OCI-LY3 (cell line): ENCODE measurements at regions not wholly inside any gene's neighbourhood (a gene's known extent, or its start where the extent isn't known, plus 50 kb on each side); places are given as distances from the start of the nearest gene placed in this dataset.

ENCODE experiments used
- H2AFZ ChIP-seq: fragments of 200-600, 300-600 bp; shearing (Covaris generic); 2 replicates; pipeline ENCODE4 v1.6.0; 2014; ENCODE audit warnings: antibody characterized with exemption, low read depth, low read length
- H3K27ac ChIP-seq: fragments of 200-600, 300-600 bp; sonication (generic); 2 replicates; pipeline ENCODE4 v1.5.1; 2014; ENCODE audit warnings: mild to moderate bottlenecking, low read length, moderate library complexity, mixed read lengths
- H3K27me3 ChIP-seq: fragments of 200-600, 300-600 bp; sonication (generic); 2 replicates; pipeline ENCODE4 v1.6.1; 2014; ENCODE audit warnings: low read depth, low read length, mixed read lengths
- H3K36me3 ChIP-seq: fragments of 200-600, 300-600 bp; sonication (generic); replicated peaks from 2 replicates; pipeline ENCODE3; 2014; ENCODE audit warnings: low read depth, low read length, mixed read lengths
- H3K4me1 ChIP-seq: fragments of 300-600, 200-600 bp; sonication (generic); 2 replicates; pipeline ENCODE4 v1.6.1; 2014; ENCODE audit warnings: low read length, mixed read lengths
- H3K4me2 ChIP-seq: fragments of 200-600, 300-600 bp; sonication (generic); 2 replicates; pipeline ENCODE4 v1.6.1; 2014; ENCODE audit warnings: low read length, mixed read lengths
- H3K4me3 ChIP-seq: fragments of 300-600, 200-600 bp; sonication (generic); 2 replicates; pipeline ENCODE4 v1.5.1; 2014; ENCODE audit warnings: antibody characterized with exemption, mild to moderate bottlenecking, low read length, moderate library complexity
- H3K79me2 ChIP-seq: fragments of 300-600, 200-600 bp; shearing (Covaris generic); 2 replicates; pipeline ENCODE4 v1.6.1; 2014; ENCODE audit warnings: mild to moderate bottlenecking, low read length, mixed read lengths
- H3K9ac ChIP-seq: fragments of 300-600, 200-600 bp; shearing (Covaris generic); 2 replicates; pipeline ENCODE4 v1.6.0; 2014; ENCODE audit warnings: mild to moderate bottlenecking, low read length, moderate library complexity
- H3K9me3 ChIP-seq: fragments of 200-600, 300-600 bp; shearing (Covaris generic); 2 replicates; pipeline ENCODE4 v1.6.1; 2014; ENCODE audit warnings: low read length, mixed read lengths; ENCODE audit not compliant: insufficient read depth
- H4K20me1 ChIP-seq: fragments of 200-600, 300-600 bp; sonication (generic); 2 replicates; pipeline ENCODE4 v1.6.1; 2016; ENCODE audit warnings: low read length, mixed read lengths; ENCODE audit not compliant: insufficient read depth
- EZH2phosphoT487 ChIP-seq: fragments of 200-600 bp; shearing (Covaris generic); IDR thresholded peaks from 2 replicates; pipeline ENCODE4 v1.6.1; 2018; ENCODE audit warnings: antibody characterized with exemption, mixed run types, low read depth
- TF ChIP-seq, protein P1 (sequence below): fragments of 200-600, 300-600 bp; sonication (generic); IDR thresholded peaks from 2 replicates; pipeline ENCODE4 v1.5.1; 2014; ENCODE audit warnings: antibody characterized with exemption, low read length, low read depth

DNA sequence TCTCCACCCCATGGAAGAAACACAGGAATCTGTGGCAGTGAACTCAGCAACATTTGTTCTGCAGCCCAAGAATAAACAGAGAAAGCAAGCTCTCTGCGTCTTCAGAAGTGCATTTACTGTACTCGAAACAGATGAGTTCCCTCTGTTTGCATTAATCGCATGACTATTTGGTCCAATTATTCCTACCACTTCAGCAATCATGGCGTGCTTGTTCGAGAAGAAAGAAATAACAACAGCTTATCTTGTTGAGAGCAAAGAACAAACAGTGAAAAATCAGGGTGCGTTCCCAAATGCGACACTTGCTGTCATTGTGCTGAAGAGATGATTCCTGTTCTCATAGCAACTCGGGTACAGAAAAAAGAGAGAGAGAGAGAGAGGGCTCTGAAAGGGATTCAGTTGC, 445.3 kb upstream of the MAF start:
- H3K9me3 ChIP-seq: no peaks in the 10 kb centered on the region
- no peak overlapping the region for H2AFZ ChIP-seq
- H3K79me2 ChIP-seq: no peaks in the 10 kb centered on the region
- no peaks in the 10 kb centered on the region for H3K4me1 ChIP-seq
- H3K36me3 ChIP-seq: no peaks in the 10 kb centered on the region
- no peak overlapping the region for H3K4me2 ChIP-seq
- no peak overlapping the region for H3K9ac ChIP-seq
- TF ChIP-seq, protein P1, sequence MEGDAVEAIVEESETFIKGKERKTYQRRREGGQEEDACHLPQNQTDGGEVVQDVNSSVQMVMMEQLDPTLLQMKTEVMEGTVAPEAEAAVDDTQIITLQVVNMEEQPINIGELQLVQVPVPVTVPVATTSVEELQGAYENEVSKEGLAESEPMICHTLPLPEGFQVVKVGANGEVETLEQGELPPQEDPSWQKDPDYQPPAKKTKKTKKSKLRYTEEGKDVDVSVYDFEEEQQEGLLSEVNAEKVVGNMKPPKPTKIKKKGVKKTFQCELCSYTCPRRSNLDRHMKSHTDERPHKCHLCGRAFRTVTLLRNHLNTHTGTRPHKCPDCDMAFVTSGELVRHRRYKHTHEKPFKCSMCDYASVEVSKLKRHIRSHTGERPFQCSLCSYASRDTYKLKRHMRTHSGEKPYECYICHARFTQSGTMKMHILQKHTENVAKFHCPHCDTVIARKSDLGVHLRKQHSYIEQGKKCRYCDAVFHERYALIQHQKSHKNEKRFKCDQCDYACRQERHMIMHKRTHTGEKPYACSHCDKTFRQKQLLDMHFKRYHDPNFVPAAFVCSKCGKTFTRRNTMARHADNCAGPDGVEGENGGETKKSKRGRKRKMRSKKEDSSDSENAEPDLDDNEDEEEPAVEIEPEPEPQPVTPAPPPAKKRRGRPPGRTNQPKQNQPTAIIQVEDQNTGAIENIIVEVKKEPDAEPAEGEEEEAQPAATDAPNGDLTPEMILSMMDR: no peak
- no peak for TF ChIP-seq EZH2phosphoT487
- no peak overlapping the region for H3K27ac ChIP-seq
- H4K20me1 ChIP-seq: no peaks in the 10 kb centered on the region
- no peak overlapping the region for H3K4me3 ChIP-seq
- peaks cover 14% of the 10 kb centered on the region; the same call in 1 of the 2 replicates for H3K27me3 ChIP-seq

GRCh38 chr16:80041410-80041809, 440.9 kb upstream of the MAF start:
- Histone ChIP-seq H2AFZ (no peak overlapping the region), H3K4me2 (no peak overlapping the region), H3K36me3 (no peaks in the 10 kb centered on the region), H3K9ac (no peak overlapping the region), H3K27me3 (peaks cover 22% of the 10 kb centered on the region; the same call in 1 of the 2 replicates), H3K9me3 (no peaks in the 10 kb centered on the region), H4K20me1 (no peaks in the 10 kb centered on the region), H3K27ac (no peak overlapping the region), H3K4me3 (no peak overlapping the region), H3K4me1 (no peaks in the 10 kb centered on the region), H3K79me2 (no peaks in the 10 kb centered on the region)
- TF ChIP-seq, protein P1: no peak
- TF ChIP-seq EZH2phosphoT487: no peak

DNA sequence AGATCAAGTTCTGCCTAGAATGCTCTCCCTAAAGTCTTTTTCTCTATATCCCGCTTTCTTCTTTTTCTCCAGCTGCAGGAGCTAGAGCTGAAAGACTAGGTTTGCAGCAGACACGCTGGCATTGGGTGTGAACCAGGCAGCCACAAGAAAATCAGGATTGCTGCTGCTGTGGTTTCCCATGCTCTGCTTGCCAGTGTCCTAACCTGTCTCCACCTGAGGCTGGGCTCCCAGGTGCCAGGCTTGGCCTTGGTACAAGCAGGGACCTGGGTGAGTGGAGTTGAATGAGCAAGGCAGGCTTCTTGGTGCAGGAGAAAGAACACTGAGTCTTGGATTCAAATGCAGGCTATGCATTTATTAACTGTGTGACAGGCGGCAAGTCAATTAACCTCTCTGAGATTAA, 440.3 kb upstream of the MAF start:
- Histone ChIP-seq H3K79me2 (no peaks in the 10 kb centered on the region), H4K20me1 (no peaks in the 10 kb centered on the region), H3K4me3 (no peak overlapping the region), H3K27me3 (peaks cover 22% of the 10 kb centered on the region; the same call in 1 of the 2 replicates), H3K9ac (no peak overlapping the region), H2AFZ (no peak overlapping the region), H3K36me3 (no peaks in the 10 kb centered on the region), H3K27ac (no peak overlapping the region), H3K9me3 (no peaks in the 10 kb centered on the region), H3K4me2 (no peak overlapping the region), H3K4me1 (no peaks in the 10 kb centered on the region)
- TF ChIP-seq EZH2phosphoT487: no peak
- TF ChIP-seq, protein P1: no peak

GRCh38 chr16:80040413-80040812, 439.9 kb upstream of the MAF start:
- TF ChIP-seq, protein P1: no peak
- TF ChIP-seq EZH2phosphoT487: no peak
- H3K27me3 ChIP-seq: peaks cover 21% of the 10 kb centered on the region; the same call in 1 of the 2 replicates

More at GRCh38 chr16:80040413-80040812, 439.9 kb upstream of the MAF start:
- Histone ChIP-seq H3K9me3 (no peaks in the 10 kb centered on the region), H3K9ac (no peak overlapping the region), H4K20me1 (no peaks in the 10 kb centered on the region), H3K4me3 (no peak overlapping the region), H3K27ac (no peak overlapping the region), H3K4me2 (no peak overlapping the region), H2AFZ (no peak overlapping the region), H3K36me3 (no peaks in the 10 kb centered on the region), H3K79me2 (no peaks in the 10 kb centered on the region), H3K4me1 (no peaks in the 10 kb centered on the region)
